ENCODE measurements at regions not wholly inside any gene's neighbourhood (a gene's known extent, or its start where the extent isn't known, plus 50 kb on each side); places are given as distances from the start of the nearest gene placed in this dataset.

DNA sequence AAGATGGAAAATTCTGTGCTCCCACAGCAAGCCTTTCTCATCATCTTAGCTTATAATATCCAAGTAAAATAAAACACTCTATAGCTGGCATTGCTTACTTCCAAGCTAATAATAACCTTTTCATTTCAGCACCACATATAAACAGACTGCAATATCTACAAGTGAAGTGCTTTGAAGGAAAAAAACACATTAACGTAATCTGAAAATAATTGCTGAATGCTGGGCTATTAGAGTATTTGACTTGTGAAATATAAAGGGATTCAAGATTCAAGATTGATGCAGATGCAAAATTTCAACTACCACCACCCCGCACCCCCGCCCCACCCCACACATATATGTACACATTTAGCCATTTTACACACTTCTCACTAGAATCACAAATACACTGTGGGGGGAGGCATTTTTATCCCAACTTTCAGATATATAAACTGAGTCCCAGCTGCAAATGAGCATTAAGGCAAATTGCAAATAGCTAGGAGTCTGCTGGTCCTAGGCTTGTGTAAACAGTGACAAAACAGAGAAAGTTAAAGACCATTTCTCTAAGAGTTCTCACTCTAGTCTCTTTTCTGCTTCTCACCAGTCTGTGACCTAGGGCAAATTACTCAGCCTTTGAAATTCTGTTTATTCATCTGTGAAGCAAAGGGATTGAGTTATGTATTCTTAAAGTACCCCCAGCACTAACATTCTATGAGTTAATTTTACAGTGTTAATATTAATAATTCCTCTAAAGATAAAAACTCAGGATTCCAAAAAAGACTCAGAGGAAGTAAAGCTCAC, 489.4 kb downstream of the PRELID2 start:
- POLR2A ChIA-PET = no interaction called here
- no peak overlapping the region for H3K9ac ChIP-seq (ENCODE audit: insufficient read depth, low read depth, low read length)
- no peaks in the 10 kb centered on the region for H3K4me1 ChIP-seq (ENCODE audit: insufficient read depth, low read length)
- intact Hi-C loops (cut with micrococcal nuclease; ENCODE audit: unreplicated experiment) (loop anchor here (2.0 kb wide), 1 partner anchor 1143 kb away; no protein-coding TSS in a partner anchor), in situ Hi-C loops (cut with HindIII; ENCODE audit: extremely low pct_ligation_motif_present, low pct_unique_long_range_greater_than_20kb) (no loop called here)
- no peak overlapping the region for H3K27ac ChIP-seq (ENCODE audit: extremely low read length, insufficient read depth, low read length)
- no peaks in the 10 kb centered on the region for H3K27me3 ChIP-seq (ENCODE audit: control insufficient read depth in 1 of 2, insufficient read depth in 2 of 2, low read length in 2 of 2)
- ATAC-seq = no peak
- H2AFZ ChIP-seq (ENCODE audit: low read length) = no peak overlapping the region
- no peak overlapping the region for H3K4me3 ChIP-seq (replicated peaks in 1 of 3; ENCODE audit: insufficient read depth in 1 of 3, low read depth in 2 of 3, low read length in 3 of 3)
- TF ChIP-seq PPARG (CRISPR knock-in tag; conservative IDR thresholded peaks at IDR 0.05) = no peak
- TF ChIP-seq, protein P1, sequence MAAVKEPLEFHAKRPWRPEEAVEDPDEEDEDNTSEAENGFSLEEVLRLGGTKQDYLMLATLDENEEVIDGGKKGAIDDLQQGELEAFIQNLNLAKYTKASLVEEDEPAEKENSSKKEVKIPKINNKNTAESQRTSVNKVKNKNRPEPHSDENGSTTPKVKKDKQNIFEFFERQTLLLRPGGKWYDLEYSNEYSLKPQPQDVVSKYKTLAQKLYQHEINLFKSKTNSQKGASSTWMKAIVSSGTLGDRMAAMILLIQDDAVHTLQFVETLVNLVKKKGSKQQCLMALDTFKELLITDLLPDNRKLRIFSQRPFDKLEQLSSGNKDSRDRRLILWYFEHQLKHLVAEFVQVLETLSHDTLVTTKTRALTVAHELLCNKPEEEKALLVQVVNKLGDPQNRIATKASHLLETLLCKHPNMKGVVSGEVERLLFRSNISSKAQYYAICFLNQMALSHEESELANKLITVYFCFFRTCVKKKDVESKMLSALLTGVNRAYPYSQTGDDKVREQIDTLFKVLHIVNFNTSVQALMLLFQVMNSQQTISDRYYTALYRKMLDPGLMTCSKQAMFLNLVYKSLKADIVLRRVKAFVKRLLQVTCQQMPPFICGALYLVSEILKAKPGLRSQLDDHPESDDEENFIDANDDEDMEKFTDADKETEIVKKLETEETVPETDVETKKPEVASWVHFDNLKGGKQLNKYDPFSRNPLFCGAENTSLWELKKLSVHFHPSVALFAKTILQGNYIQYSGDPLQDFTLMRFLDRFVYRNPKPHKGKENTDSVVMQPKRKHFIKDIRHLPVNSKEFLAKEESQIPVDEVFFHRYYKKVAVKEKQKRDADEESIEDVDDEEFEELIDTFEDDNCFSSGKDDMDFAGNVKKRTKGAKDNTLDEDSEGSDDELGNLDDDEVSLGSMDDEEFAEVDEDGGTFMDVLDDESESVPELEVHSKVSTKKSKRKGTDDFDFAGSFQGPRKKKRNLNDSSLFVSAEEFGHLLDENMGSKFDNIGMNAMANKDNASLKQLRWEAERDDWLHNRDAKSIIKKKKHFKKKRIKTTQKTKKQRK (IDR thresholded peaks at IDR 0.05; ENCODE audit: low read length) = no peak
- TF ChIP-seq ZNF562 (CRISPR knock-in tag; IDR thresholded peaks at IDR 0.05; ENCODE audit: borderline replicate concordance) = no peak
- no peak for TF ChIP-seq ZNF230 (CRISPR knock-in tag; IDR thresholded peaks at IDR 0.05)
- no peak for TF ChIP-seq PTBP1 (IDR thresholded peaks at IDR 0.05; ENCODE audit: low read depth, low read length, poor library complexity, severe bottlenecking)
- no peak for TF ChIP-seq CCDC6 (CRISPR knock-in tag; IDR thresholded peaks at IDR 0.05)
- no peak for TF ChIP-seq TSC22D2 (CRISPR knock-in tag; IDR thresholded peaks at IDR 0.05; ENCODE audit: borderline replicate concordance)
- TF ChIP-seq PHF20 (CRISPR knock-in tag; IDR thresholded peaks at IDR 0.05) = no peak
- no peak for TF ChIP-seq ZNF350 (CRISPR knock-in tag; IDR thresholded peaks at IDR 0.05; ENCODE audit: borderline replicate concordance, low read depth)
- TF ChIP-seq, protein P2, sequence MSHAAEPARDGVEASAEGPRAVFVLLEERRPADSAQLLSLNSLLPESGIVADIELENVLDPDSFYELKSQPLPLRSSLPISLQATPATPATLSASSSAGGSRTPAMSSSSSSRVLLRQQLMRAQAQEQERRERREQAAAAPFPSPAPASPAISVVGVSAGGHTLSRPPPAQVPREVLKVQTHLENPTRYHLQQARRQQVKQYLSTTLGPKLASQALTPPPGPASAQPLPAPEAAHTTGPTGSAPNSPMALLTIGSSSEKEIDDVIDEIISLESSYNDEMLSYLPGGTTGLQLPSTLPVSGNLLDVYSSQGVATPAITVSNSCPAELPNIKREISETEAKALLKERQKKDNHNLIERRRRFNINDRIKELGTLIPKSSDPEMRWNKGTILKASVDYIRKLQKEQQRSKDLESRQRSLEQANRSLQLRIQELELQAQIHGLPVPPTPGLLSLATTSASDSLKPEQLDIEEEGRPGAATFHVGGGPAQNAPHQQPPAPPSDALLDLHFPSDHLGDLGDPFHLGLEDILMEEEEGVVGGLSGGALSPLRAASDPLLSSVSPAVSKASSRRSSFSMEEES (CRISPR knock-in tag; IDR thresholded peaks at IDR 0.05) = no peak
- no peak for TF ChIP-seq ZNF674 (CRISPR knock-in tag; IDR thresholded peaks at IDR 0.05; ENCODE audit: low read depth)
- no peak for TF ChIP-seq ZNF558 (CRISPR knock-in tag; IDR thresholded peaks at IDR 0.05; ENCODE audit: borderline replicate concordance)
- TF ChIP-seq ZNF20 (CRISPR knock-in tag; IDR thresholded peaks at IDR 0.05) = no peak
- no peak for TF ChIP-seq ZNF207 (IDR thresholded peaks at IDR 0.05; ENCODE audit: borderline replicate concordance)
- no peak for TF ChIP-seq KMT2A (CRISPR knock-in tag; IDR thresholded peaks at IDR 0.05)
- no peak for TF ChIP-seq ARHGAP35 (CRISPR knock-in tag; IDR thresholded peaks at IDR 0.05; ENCODE audit: borderline replicate concordance)
- FAIRE-seq = no peak
- H3K79me2 ChIP-seq (ENCODE audit: insufficient read depth, low read length) = no peaks in the 10 kb centered on the region
- no peak overlapping the region for H3K4me2 ChIP-seq (ENCODE audit: low read depth, low read length)
- no peaks in the 10 kb centered on the region for H3K36me3 ChIP-seq (replicated peaks in 1 of 2; ENCODE audit: control insufficient read depth in 1 of 2, insufficient read depth in 2 of 2, low read length in 2 of 2)
- DNase-seq (ENCODE audit: low spot score) = no peak
- 8% methylated on average over 3 of the region's 3 CpGs for WGBS (ENCODE audit: low lambda C conversion rate)
- CTCF ChIA-PET (ENCODE audit: low intra/inter-chr PET ratio, low total read pairs) = no interaction called here
- no peaks in the 10 kb centered on the region for H3K9me3 ChIP-seq (ENCODE audit: low read length)
- H4K20me1 ChIP-seq (ENCODE audit: insufficient read depth, low read length) = no peaks in the 10 kb centered on the region
- no TSS peak for BruUV-seq (replicated peaks)

Measured in HepG2 (cell line).